ENCODE measurements at regions not wholly inside any gene's neighbourhood (a gene's known extent, or its start where the extent isn't known, plus 50 kb on each side); places are given as distances from the start of the nearest gene placed in this dataset.
"Not testable (repeated sequence)": the region's sequence is repeated elsewhere in the genome, so short reads cannot be mapped to it uniquely, and the experiment has no call there.

DNA sequence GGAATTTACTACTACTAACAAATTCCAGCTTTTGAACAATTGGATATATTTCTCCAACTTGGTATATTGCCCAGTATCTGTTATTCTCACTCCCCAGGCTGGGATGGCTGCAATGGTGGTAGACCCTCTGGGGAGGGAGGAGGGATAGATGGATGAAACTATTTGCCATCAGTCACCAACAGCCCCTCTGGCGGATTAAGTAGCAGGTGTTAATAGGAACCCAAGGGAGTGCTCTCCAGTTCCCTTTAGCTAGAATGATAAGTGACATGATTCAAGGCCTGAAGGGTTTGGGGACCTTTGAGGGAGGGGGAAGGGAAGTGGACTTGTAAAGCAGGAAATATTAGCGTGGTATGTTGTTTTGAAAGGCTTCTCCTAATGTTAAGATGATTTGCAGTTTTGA is 824.0 kb upstream of the ARRDC3 start:
- ATAC-seq, result no peak
- TF ChIP-seq, protein P1, sequence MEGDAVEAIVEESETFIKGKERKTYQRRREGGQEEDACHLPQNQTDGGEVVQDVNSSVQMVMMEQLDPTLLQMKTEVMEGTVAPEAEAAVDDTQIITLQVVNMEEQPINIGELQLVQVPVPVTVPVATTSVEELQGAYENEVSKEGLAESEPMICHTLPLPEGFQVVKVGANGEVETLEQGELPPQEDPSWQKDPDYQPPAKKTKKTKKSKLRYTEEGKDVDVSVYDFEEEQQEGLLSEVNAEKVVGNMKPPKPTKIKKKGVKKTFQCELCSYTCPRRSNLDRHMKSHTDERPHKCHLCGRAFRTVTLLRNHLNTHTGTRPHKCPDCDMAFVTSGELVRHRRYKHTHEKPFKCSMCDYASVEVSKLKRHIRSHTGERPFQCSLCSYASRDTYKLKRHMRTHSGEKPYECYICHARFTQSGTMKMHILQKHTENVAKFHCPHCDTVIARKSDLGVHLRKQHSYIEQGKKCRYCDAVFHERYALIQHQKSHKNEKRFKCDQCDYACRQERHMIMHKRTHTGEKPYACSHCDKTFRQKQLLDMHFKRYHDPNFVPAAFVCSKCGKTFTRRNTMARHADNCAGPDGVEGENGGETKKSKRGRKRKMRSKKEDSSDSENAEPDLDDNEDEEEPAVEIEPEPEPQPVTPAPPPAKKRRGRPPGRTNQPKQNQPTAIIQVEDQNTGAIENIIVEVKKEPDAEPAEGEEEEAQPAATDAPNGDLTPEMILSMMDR (IDR thresholded peaks at IDR 0.05), result no peak
- Histone ChIP-seq H3K36me3 (ENCODE audit: insufficient read depth in 1 of 2, low read depth in 1 of 2) (no peaks in the 10 kb centered on the region), H3K4me3 (no peak overlapping the region), H3K27me3 (ENCODE audit: insufficient read depth in 3 of 3, low read length in 2 of 3) (no peaks in the 10 kb centered on the region), H3K27ac (no peak overlapping the region), H3K9me3 (no peaks in the 10 kb centered on the region), H3K4me1 (no peaks in the 10 kb centered on the region)
- DNase-seq, result no peak
- 10 to 18% (median 16%) methylated on average over 2 of the region's 2 CpGs for WGBS, 3 donors
- intact Hi-C loops (cut with DNase I), result no loop called here

DNA sequence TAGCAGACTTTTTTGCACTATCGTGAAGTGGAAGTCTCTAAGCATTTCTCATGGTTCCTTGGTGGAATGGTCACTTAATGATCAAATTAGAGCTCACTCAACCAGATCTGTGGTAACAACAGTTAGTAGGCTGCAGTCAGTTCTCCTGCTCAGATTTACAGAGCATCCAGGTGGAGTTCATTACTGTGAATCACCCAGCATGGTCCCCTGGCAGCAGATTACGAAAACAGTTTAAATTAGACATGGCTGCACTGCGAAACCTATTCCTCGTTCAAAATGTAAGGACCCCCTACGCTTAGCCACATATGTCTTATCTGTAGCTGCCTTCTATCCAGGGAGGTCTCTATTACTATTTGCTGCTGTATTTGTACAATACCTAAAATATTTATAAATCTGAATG is 823.6 kb upstream of the ARRDC3 start:
- 28 to 30% (median 28%) methylated on average over 5 of the region's 5 CpGs for WGBS, 3 donors
- Histone ChIP-seq H3K36me3 (ENCODE audit: insufficient read depth in 1 of 2, low read depth in 1 of 2) (no peaks in the 10 kb centered on the region), H3K9me3 (no peaks in the 10 kb centered on the region), H3K4me3 (no peak overlapping the region), H3K4me1 (no peaks in the 10 kb centered on the region), H3K27me3 (ENCODE audit: insufficient read depth in 3 of 3, low read length in 2 of 3) (no peaks in the 10 kb centered on the region), H3K27ac (no peak overlapping the region)
- DNase-seq (no peak), ATAC-seq (no peak)
- TF ChIP-seq, protein P1 (IDR thresholded peaks at IDR 0.05), result no peak
- intact Hi-C loops (cut with DNase I), result no loop called here

DNA sequence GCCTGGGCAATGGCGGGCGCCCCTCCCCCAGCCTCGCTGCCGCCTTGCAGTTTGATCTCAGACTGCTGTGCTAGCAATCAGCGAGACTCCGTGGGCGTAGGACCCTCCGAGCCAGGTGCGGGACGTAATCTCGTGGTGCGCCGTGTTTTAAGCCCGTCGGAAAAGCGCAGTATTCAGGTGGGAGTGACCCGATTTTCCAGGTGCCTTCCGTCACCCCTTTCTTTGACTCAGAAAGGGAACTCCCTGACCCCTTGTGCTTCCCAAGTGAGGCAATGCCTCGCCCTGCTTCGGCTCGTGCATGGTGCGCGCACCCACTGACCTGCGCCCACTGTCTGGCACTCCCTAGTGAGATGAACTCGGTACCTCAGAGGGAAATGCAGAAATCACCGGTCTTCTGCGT is 815.9 kb upstream of the ARRDC3 start:
- H3K27ac ChIP-seq; H3K27me3 ChIP-seq (ENCODE audit: insufficient read depth in 3 of 3, low read length in 2 of 3); H3K9me3 ChIP-seq; H3K4me3 ChIP-seq; H3K36me3 ChIP-seq (ENCODE audit: insufficient read depth in 1 of 2, low read depth in 1 of 2); intact Hi-C loops (cut with DNase I); DNase-seq; H3K4me1 ChIP-seq; ATAC-seq: not testable (repeated sequence)
- WGBS, 3 donors, result 93 to 94% (median 93%) methylated on average over 17 to 26 of the region's 27 CpGs

DNA sequence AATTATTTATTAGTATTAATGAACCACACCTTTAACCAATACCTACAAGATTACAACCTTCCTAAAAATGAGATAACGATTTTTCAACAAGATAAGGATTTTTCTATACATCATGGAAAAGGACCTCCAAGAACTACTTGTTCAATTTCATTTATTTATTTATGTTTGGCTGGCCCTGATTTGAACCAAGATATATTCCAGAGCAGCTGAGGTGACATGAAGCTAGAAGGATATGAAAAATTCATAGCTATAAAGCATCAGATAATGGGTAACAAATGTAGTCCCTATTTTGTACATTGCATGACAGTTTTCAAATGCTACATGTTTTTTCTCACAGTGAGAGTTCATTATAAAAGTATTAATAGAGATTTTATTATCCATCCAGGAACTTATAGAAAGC is 798.5 kb upstream of the ARRDC3 start:
- Histone ChIP-seq H3K27ac (no peak overlapping the region), H3K4me3 (no peak overlapping the region), H3K27me3 (ENCODE audit: insufficient read depth in 3 of 3, low read length in 2 of 3) (no peaks in the 10 kb centered on the region), H3K36me3 (ENCODE audit: insufficient read depth in 1 of 2, low read depth in 1 of 2) (no peaks in the 10 kb centered on the region), H3K4me1 (no peaks in the 10 kb centered on the region), H3K9me3 (no peaks in the 10 kb centered on the region)
- TF ChIP-seq, protein P1 (IDR thresholded peaks at IDR 0.05), result no peak
- intact Hi-C loops (cut with DNase I), result no loop called here
- no peak for ATAC-seq
- 79 to 91% (median 85%) methylated on average over 1 of the region's 1 CpG for WGBS, 3 donors
- DNase-seq, result no peak

DNA sequence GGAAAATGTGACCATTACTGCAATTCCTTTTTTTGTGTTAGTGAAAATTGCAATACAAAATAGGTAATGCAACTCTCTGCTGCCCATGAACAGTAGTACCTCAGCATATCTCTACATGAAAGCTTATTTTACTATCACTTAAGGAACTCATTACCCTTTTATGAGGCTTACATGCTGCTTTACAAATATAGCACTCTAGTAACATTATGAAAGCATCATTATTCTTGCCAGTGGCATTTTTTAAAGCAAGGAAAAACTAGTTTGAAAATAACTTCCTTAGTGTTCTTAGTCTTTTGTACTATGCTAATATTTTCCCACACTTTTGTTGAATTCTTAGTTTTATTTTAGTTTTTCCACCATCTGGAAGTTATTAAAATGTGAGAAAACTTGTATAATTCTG is 797.3 kb upstream of the ARRDC3 start:
- H3K36me3 ChIP-seq (ENCODE audit: insufficient read depth in 1 of 2, low read depth in 1 of 2), result no peaks in the 10 kb centered on the region
- no peaks in the 10 kb centered on the region for H3K9me3 ChIP-seq
- no peak overlapping the region for H3K27ac ChIP-seq
- ATAC-seq, result no peak
- H3K27me3 ChIP-seq (ENCODE audit: insufficient read depth in 3 of 3, low read length in 2 of 3), result no peaks in the 10 kb centered on the region
- TF ChIP-seq, protein P1 (IDR thresholded peaks at IDR 0.05), result no peak
- no peak overlapping the region for H3K4me3 ChIP-seq
- intact Hi-C loops (cut with DNase I), result no loop called here
- no peak for DNase-seq
- no peaks in the 10 kb centered on the region for H3K4me1 ChIP-seq
